Mesenchymal stem cell (in vitro differentiated cells and primary cell): ENCODE measurements at regions not wholly inside any gene's neighbourhood (a gene's known extent, or its start where the extent isn't known, plus 50 kb on each side); places are given as distances from the start of the nearest gene placed in this dataset.
A peak's percentile ranks its signal among the peaks of the same experiment; 100 is the strongest.
"Not testable (repeated sequence)": the region's sequence is repeated elsewhere in the genome, so short reads cannot be mapped to it uniquely, and the experiment has no call there.

ENCODE experiments used
- DNase-seq: peaks from one replicate; pipeline ENCODE4 v3.0.0-alpha.2; 2013
- H2AFZ ChIP-seq: one replicate; pipeline ENCODE4 v1.6.1; 2013; ENCODE audit warnings: low read depth, mild to moderate bottlenecking, control low read depth, inconsistent platforms, low read length, moderate library complexity
- H2AK5ac ChIP-seq: 2 replicates; pipeline ENCODE4 v1.6.1; 2013; ENCODE audit warnings: low read length, moderate library complexity, mild to moderate bottlenecking, inconsistent platforms; ENCODE audit not compliant: severe bottlenecking
- H2BK120ac ChIP-seq: one replicate; pipeline ENCODE4 v1.6.1; 2013; ENCODE audit warnings: low read depth, mild to moderate bottlenecking, inconsistent platforms, low read length, moderate library complexity
- H2BK12ac ChIP-seq, 2 experiments: one replicate each; pipeline ENCODE4 v1.6.1; 2013; ENCODE audit warnings: inconsistent platforms in 2 of 2, low read length in 2 of 2, mild to moderate bottlenecking in 2 of 2, moderate library complexity in 2 of 2, control low read depth in 1 of 2
- H2BK15ac ChIP-seq: one replicate; pipeline ENCODE4 v1.6.1; 2013; ENCODE audit warnings: mild to moderate bottlenecking, low read depth, inconsistent platforms; ENCODE audit not compliant: poor library complexity, severe bottlenecking
- H2BK5ac ChIP-seq: 2 replicates; pipeline ENCODE4 v1.6.1; 2013; ENCODE audit warnings: low read depth, mild to moderate bottlenecking, low read length, control low read depth, inconsistent platforms; ENCODE audit not compliant: poor library complexity, severe bottlenecking
- H3K14ac ChIP-seq, 2 experiments: one replicate each; pipeline ENCODE4 v1.6.1; 2013; ENCODE audit warnings: inconsistent platforms in 2 of 2, low read length in 2 of 2, control low read depth in 1 of 2, mild to moderate bottlenecking in 1 of 2, moderate library complexity in 1 of 2
- H3K18ac ChIP-seq, 2 experiments: one replicate each; pipeline ENCODE4 v1.6.1; 2013; ENCODE audit warnings: inconsistent platforms in 2 of 2, low read length in 2 of 2, control low read depth in 1 of 2, low read depth in 1 of 2, mild to moderate bottlenecking in 1 of 2
- H3K23ac ChIP-seq, 2 experiments: one replicate each; pipeline ENCODE4 v1.6.1; 2013; ENCODE audit warnings: inconsistent platforms in 2 of 2, low read length in 2 of 2, mild to moderate bottlenecking in 2 of 2, moderate library complexity in 2 of 2, control low read depth in 1 of 2
- H3K27ac ChIP-seq: 2 replicates; pipeline ENCODE4 v1.5.1; 2013; ENCODE audit warnings: mild to moderate bottlenecking, moderate library complexity, low read length, control low read depth, inconsistent platforms; ENCODE audit not compliant: poor library complexity, severe bottlenecking
- H3K27me3 ChIP-seq, 2 experiments: 2 replicates each; pipeline versions ENCODE4 v1.6.1 to v1.7.0; 2013; ENCODE audit warnings: low read length in 2 of 2, mild to moderate bottlenecking in 2 of 2, moderate library complexity in 2 of 2, control low read depth in 1 of 2, inconsistent platforms in 1 of 2; ENCODE audit not compliant: control insufficient read depth in 1 of 2, insufficient read depth in 1 of 2
- H3K36me3 ChIP-seq, 2 experiments: 2 replicates each; pipeline versions ENCODE4 v1.6.1 to v1.7.0; 2013; ENCODE audit warnings: low read length in 2 of 2, control low read depth in 1 of 2, inconsistent platforms in 1 of 2, low read depth in 1 of 2, mild to moderate bottlenecking in 1 of 2; ENCODE audit not compliant: insufficient read depth in 2 of 2, control insufficient read depth in 1 of 2
- H3K4ac ChIP-seq, 2 experiments: one replicate each; pipeline ENCODE4 v1.6.1; 2013; ENCODE audit warnings: inconsistent platforms in 2 of 2, low read length in 2 of 2, mild to moderate bottlenecking in 2 of 2, moderate library complexity in 2 of 2, control low read depth in 1 of 2, low read depth in 1 of 2
- H3K4me1 ChIP-seq: 2 replicates; pipeline ENCODE4 v1.6.1; 2013; ENCODE audit warnings: low read depth, low read length, control low read depth; ENCODE audit not compliant: control insufficient read depth, insufficient read depth
- H3K4me2 ChIP-seq: 2 replicates; pipeline ENCODE4 v1.6.1; 2013; ENCODE audit warnings: low read length, mild to moderate bottlenecking, inconsistent platforms; ENCODE audit not compliant: poor library complexity, severe bottlenecking
- H3K4me3 ChIP-seq, 2 experiments: 2 replicates each; pipeline versions ENCODE4 v1.5.1 to v1.7.0; 2013; ENCODE audit warnings: low read length in 2 of 2, mild to moderate bottlenecking in 2 of 2, control low read depth in 1 of 2, low read depth in 1 of 2; ENCODE audit not compliant: insufficient read depth in 1 of 2
- H3K79me1 ChIP-seq: replicated peaks from 2 replicates; pipeline ENCODE4 v1.6.1; 2013; ENCODE audit warnings: mild to moderate bottlenecking, control low read depth, low read length, inconsistent platforms; ENCODE audit not compliant: poor library complexity, severe bottlenecking
- H3K9ac ChIP-seq: 2 replicates; pipeline ENCODE4 v1.7.0; 2013; ENCODE audit warnings: mild to moderate bottlenecking, low read length, moderate library complexity
- H3K9me3 ChIP-seq: 2 replicates; pipeline ENCODE4 v1.7.0; 2013; ENCODE audit warnings: mild to moderate bottlenecking, low read length; ENCODE audit not compliant: control insufficient read depth
- H4K8ac ChIP-seq: one replicate; pipeline ENCODE4 v1.6.1; 2013; ENCODE audit warnings: inconsistent platforms, mild to moderate bottlenecking, low read length, moderate library complexity
- H4K91ac ChIP-seq: one replicate; pipeline ENCODE4 v1.6.1; 2013; ENCODE audit warnings: mild to moderate bottlenecking, low read length, inconsistent platforms
- WGBS: methylation state at CpG from one replicate; pipeline ENCODE4 v1.1.7; 2013; ENCODE audit warnings: mixed read lengths; 5-methylcytosine and 5-hydroxymethylcytosine counted together

DNA sequence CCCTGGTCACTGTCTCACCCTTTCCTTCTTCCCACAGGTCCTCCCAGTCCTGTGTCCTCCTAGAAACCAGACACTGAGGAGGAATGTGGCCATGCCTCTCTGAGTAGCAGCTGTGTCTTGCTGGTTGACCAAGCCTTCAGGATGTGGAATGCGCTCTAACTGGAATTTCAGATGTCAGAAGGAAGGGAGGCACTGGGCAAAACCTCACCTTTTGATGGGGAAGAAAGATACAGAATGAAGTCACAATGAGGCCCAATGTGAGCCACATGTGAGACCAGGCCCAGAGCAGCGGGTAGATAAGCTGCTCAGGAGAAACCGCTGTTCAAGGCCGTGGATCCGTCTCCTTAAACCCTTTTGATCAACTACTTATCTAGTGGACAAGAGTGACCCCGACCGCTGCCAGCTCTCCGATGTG is 54.8 kb upstream of the ECHDC3 start:
- Histone ChIP-seq H2BK120ac (no peak overlapping the region), H3K18ac (no peak overlapping the region), H2AK5ac (no peak overlapping the region), H4K91ac (no peak overlapping the region), H2BK12ac (no peak overlapping the region), H3K79me1 (no peaks in the 10 kb centered on the region), H3K36me3 (no peaks in the 10 kb centered on the region), H3K4me1 (peaks cover 4% of the 10 kb centered on the region), H4K8ac (no peak overlapping the region), H2BK15ac (no peak overlapping the region), H3K4me2 (no peak overlapping the region), H3K27me3 (peaks cover 21 to 27% of the 10 kb centered on the region in 2 experiments), H2BK5ac (no peak overlapping the region), H3K23ac (no peak overlapping the region), H3K4me3 (no peak overlapping the region), H3K4ac (no peak overlapping the region), H3K9ac (no peak overlapping the region), H3K14ac (no peak overlapping the region), H3K27ac (no peak overlapping the region), H3K9me3 (no peaks in the 10 kb centered on the region), H2AFZ (no peak overlapping the region)
- WGBS, result 83% methylated on average over 5 of the region's 8 CpGs
- DNase-seq, result peak; percentile 12

DNA sequence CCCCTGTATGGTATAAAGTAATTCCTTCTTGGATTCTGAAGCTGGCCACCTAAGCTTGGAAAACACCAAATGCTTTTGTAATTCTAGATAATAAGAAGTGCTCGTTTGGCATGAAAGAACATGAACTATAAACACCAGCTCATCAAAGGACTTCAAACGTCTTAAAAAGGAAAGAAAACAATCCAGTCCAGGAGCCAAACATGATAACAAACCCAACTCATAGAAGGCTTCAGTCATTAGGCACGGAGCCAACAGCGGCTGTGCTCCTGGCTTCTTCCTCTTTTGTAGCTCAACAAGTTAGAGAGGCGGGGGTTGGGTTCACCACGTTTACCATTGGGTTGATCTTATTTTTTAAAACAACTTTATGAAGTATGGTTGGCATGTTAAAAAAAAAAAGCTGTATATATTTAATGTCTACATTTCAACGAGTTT is 56.4 kb upstream of the ECHDC3 start:
- Histone ChIP-seq H3K23ac (no peak overlapping the region), H3K9me3 (no peaks in the 10 kb centered on the region), H4K91ac (no peak overlapping the region), H2BK120ac (no peak overlapping the region), H2AFZ (no peak overlapping the region), H3K4me2 (no peak overlapping the region), H3K4me1 (peaks cover 4% of the 10 kb centered on the region), H3K36me3 (no peaks in the 10 kb centered on the region), H3K9ac (peak overlapping the region; percentile 78), H3K18ac (no peak overlapping the region), H3K4ac (no peak overlapping the region), H2BK5ac (no peak overlapping the region), H3K14ac (no peak overlapping the region), H2BK15ac (no peak overlapping the region), H2BK12ac (no peak overlapping the region), H3K27me3 (peaks cover 28 to 29% of the 10 kb centered on the region in 2 experiments), H4K8ac (no peak overlapping the region), H3K4me3 (peak overlapping the region in 1 of 2 experiments; percentile 76), H2AK5ac (no peak overlapping the region), H3K27ac (no peak overlapping the region), H3K79me1 (no peaks in the 10 kb centered on the region)
- WGBS, result 45% methylated on average over 5 of the region's 7 CpGs
- DNase-seq, result peak; percentile 50

DNA sequence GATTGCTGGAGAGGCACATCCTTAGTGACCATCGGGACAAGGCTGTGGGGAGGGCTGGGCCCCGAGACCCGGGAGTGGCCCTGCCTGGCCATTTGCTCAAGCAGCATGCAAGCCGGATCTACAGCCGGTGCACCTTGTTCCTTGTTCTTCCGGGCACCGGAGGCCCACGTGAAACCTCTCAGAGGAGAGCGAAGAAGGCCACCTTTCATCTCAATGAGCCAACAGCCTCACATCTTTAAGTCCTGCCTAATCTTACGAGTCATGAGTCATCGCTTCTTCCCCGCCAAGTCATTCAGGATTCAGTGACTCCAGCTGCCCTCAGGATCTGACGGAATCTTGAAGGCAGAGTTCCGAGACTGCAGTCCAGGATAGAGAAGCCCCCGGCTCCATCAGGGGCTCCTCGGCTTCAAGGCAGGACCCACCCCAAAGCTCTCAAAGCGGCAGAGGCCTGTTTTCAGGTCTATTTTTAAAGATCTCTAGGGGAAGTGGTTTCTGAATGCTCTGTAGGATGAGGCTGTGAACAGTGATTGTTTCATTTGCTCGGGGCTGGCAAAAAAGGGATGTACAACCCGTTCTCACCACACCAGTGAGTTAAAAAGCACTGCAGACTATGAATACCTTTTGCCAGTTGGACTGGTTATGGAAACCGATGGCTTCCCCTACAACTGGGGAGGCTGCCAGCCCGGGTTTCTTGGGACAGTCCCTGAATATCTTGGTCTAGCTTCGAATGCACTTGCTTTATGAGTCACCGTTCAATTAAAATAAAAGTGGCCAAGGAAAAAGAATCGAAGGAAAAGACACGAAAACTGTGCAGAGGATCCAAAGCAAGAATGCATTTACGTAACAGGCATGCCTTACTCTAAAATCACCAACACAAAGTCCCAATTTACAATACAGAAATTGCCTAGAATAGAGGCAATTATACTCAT is 57.2 kb upstream of the ECHDC3 start:
- Histone ChIP-seq H3K4me3 (peak overlapping the region in 1 of 2 experiments; percentile 76), H3K79me1 (no peaks in the 10 kb centered on the region), H3K36me3 (no peaks in the 10 kb centered on the region), H3K27me3 (peaks cover 32 to 37% of the 10 kb centered on the region in 2 experiments), H2BK120ac (no peak overlapping the region), H3K4ac (no peak overlapping the region), H3K14ac (no peak overlapping the region), H2BK15ac (no peak overlapping the region), H3K9me3 (no peaks in the 10 kb centered on the region), H3K4me1 (peaks cover 4% of the 10 kb centered on the region), H2AK5ac (no peak overlapping the region), H3K9ac (peak overlapping the region; percentile 78), H3K4me2 (peak overlapping the region; percentile 63), H2BK12ac (no peak overlapping the region), H3K27ac (peak overlapping the region; percentile 8), H2AFZ (no peak overlapping the region), H4K8ac (no peak overlapping the region), H4K91ac (no peak overlapping the region), H3K23ac (no peak overlapping the region), H2BK5ac (no peak overlapping the region), H3K18ac (no peak overlapping the region)
- peak; percentile 83 for DNase-seq
- 39% methylated on average over 26 of the region's 26 CpGs for WGBS

DNA sequence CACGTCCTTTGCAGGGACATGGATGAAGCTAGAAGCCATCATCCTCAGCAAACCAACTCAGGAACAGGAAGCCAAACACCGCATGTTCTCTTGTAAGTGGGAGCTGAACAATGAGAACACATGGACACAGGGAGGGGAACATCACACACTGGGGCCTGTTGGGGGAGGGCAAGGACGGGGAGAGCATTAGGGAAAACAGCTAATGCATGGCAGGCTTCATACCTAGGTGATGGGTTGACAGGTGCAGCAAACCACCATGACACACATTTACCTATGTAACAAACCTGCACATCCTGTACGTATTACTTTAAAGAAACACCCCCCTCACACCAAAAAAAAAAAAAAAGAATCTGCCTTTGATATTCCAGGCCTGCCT is 57.9 kb upstream of the ECHDC3 start:
- not testable (repeated sequence) for H3K36me3 ChIP-seq, H3K4ac ChIP-seq, H4K91ac ChIP-seq, H2BK15ac ChIP-seq, DNase-seq, H4K8ac ChIP-seq, H3K9me3 ChIP-seq, H2AK5ac ChIP-seq, H3K27ac ChIP-seq, H3K4me1 ChIP-seq, H2AFZ ChIP-seq, H3K23ac ChIP-seq, H3K9ac ChIP-seq, H3K14ac ChIP-seq, H3K79me1 ChIP-seq, H3K18ac ChIP-seq, H2BK5ac ChIP-seq, H3K4me2 ChIP-seq, H2BK120ac ChIP-seq, H2BK12ac ChIP-seq
- Histone ChIP-seq H3K4me3 (peak overlapping the region in 1 of 2 experiments; percentile 76), H3K27me3 (peaks cover 32 to 41% of the 10 kb centered on the region in 2 experiments)
- 74% methylated on average over 3 of the region's 4 CpGs for WGBS
